HG03565 (cell line): ENCODE measurements at regions not wholly inside any gene's neighbourhood (a gene's known extent, or its start where the extent isn't known, plus 50 kb on each side); places are given as distances from the start of the nearest gene placed in this dataset.

Source experiments
- ATAC-seq: cut with Tn5 transposase; IDR thresholded peaks from one replicate; pipeline ENCODE4 v1.9.1; 2021; ENCODE audit warnings: mild to moderate bottlenecking, moderate library complexity; ENCODE audit not compliant: unreplicated experiment

- ATAC-seq: no peak
Measured at GRCh38 chr2:134191835-134192234, 62.0 kb upstream of the MGAT5 start.

GRCh38 chr2:134193006-134193405 is 60.9 kb upstream of the MGAT5 start:
- no peak for ATAC-seq

GRCh38 chr2:134194519-134194918 is 59.4 kb upstream of the MGAT5 start:
- no peak for ATAC-seq

- no peak for ATAC-seq
Measured at GRCh38 chr2:134195341-134195740, 58.5 kb upstream of the MGAT5 start.

GRCh38 chr2:134197445-134197844 is 56.4 kb upstream of the MGAT5 start:
- no peak for ATAC-seq

GRCh38 chr2:134198006-134198634 is 55.8 kb upstream of the MGAT5 start:
- no peak for ATAC-seq

- ATAC-seq: no peak
Measured at GRCh38 chr2:134199123-134199522, 54.7 kb upstream of the MGAT5 start.

GRCh38 chr2:134200036-134200618 is 53.7 kb upstream of the MGAT5 start:
- no peak for ATAC-seq

GRCh38 chr2:134201533-134201932 is 52.3 kb upstream of the MGAT5 start:
- ATAC-seq: no peak

GRCh38 chr2:134202371-134202770 is 51.5 kb upstream of the MGAT5 start:
- no peak for ATAC-seq

- ATAC-seq: no peak
Measured at GRCh38 chr2:134203175-134203574, 50.7 kb upstream of the MGAT5 start.
